Nephron (organoid): ENCODE measurements at regions not wholly inside any gene's neighbourhood (a gene's known extent, or its start where the extent isn't known, plus 50 kb on each side); places are given as distances from the start of the nearest gene placed in this dataset.

Source experiments
- H3K27ac Mint-ChIP-seq, 3 experiments: 2 replicates each; pipeline ENCODE4 v1.8.0; 2020; ENCODE audit warnings: mixed read lengths in 3 of 3, mild to moderate bottlenecking in 2 of 3, moderate library complexity in 1 of 3
- H3K27me3 Mint-ChIP-seq: 2 replicates; pipeline ENCODE4 v1.8.0; 2021; ENCODE audit warnings: low read depth, mild to moderate bottlenecking, moderate library complexity, mixed read lengths
- H3K36me3 Mint-ChIP-seq: 2 replicates; pipeline ENCODE4 v1.8.0; 2020; ENCODE audit warnings: low read depth, mixed read lengths
- H3K4me1 Mint-ChIP-seq: 2 replicates; pipeline ENCODE4 v1.8.0; 2020; ENCODE audit warnings: mixed read lengths
- H3K4me3 Mint-ChIP-seq, 3 experiments: 2 replicates each; pipeline ENCODE4 v1.8.0; 2020; ENCODE audit warnings: mild to moderate bottlenecking in 3 of 3, mixed read lengths in 3 of 3, moderate library complexity in 2 of 3
- H3K9me3 Mint-ChIP-seq: 2 replicates; pipeline ENCODE4 v1.8.0; 2020; ENCODE audit warnings: mixed read lengths
- TF ChIP-seq, protein P1 (sequence below), 3 experiments: fragments of 200-600 bp; sonication (generic); IDR thresholded peaks; one replicate each; pipeline ENCODE4 v1.5.0; 2021; ENCODE audit warnings: antibody characterized with exemption in 3 of 3; ENCODE audit not compliant: unreplicated experiment in 3 of 3

DNA sequence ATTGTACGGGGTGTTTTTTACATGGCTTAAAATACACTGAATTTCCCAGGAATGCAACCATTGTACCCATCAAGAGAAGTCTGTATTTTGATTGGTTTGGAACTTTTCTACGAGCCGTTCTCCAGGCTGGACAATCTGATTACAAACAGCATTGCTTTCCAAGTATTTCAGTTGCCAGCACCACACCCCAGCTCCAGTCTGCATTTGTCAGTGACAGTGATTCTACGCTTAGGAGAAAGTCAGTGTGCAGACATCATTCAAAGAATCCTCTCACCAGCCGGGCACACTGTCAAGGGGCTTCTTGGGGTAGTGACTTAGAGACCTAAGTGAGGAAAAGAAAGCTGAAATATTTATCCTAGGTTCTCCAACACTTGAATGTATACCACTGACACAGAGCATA lies 194.1 kb downstream of the ANAPC1 start:
- Mint-ChIP-seq H3K27ac (peak overlapping the region in 1 of 3 experiments; percentile 35), H3K27me3 (peaks cover 5% of the 10 kb centered on the region), H3K36me3 (no peaks in the 10 kb centered on the region)

DNA sequence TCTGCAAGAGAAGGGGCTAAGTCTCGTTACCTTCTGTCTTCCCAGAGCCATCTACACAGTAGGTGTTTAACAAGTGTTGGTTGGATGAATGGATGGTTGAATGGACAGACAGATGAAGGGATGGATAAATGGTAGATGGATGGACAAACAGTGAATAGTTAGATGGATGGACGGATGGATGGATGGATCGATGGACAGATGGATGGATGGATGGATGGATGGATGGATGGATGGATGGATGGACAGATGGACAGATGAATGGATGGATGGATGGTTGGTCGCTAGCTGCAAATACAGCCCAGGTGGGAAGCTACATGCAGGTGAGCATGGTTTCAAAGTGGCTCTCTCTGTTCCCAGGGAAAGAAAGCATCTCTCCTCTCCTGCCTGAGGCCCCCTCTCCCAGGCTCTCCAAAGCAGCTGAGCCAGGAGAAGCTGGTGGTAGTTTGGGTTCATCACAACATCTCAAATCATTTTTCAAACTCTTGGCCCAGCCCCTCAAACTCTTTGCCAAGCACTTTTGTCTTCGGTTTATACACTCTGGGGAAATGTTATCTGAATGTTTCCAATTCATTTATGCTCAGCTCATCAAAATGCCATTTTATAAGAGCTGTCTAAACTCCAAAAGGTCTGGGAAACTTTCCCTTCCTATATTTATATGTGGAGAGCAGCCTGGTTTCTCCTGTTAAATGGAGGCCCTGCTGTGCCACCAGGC lies 192.7 kb downstream of the ANAPC1 start:
- peak overlapping the region in 1 of 3 experiments; percentile 1 for H3K4me3 Mint-ChIP-seq
- peaks cover 5% of the 10 kb centered on the region for H3K27me3 Mint-ChIP-seq
- peaks cover 18% of the 10 kb centered on the region for H3K9me3 Mint-ChIP-seq
- peaks cover 31% of the 10 kb centered on the region for H3K4me1 Mint-ChIP-seq
- no peaks in the 10 kb centered on the region for H3K36me3 Mint-ChIP-seq
- TF ChIP-seq, protein P1, sequence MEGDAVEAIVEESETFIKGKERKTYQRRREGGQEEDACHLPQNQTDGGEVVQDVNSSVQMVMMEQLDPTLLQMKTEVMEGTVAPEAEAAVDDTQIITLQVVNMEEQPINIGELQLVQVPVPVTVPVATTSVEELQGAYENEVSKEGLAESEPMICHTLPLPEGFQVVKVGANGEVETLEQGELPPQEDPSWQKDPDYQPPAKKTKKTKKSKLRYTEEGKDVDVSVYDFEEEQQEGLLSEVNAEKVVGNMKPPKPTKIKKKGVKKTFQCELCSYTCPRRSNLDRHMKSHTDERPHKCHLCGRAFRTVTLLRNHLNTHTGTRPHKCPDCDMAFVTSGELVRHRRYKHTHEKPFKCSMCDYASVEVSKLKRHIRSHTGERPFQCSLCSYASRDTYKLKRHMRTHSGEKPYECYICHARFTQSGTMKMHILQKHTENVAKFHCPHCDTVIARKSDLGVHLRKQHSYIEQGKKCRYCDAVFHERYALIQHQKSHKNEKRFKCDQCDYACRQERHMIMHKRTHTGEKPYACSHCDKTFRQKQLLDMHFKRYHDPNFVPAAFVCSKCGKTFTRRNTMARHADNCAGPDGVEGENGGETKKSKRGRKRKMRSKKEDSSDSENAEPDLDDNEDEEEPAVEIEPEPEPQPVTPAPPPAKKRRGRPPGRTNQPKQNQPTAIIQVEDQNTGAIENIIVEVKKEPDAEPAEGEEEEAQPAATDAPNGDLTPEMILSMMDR (IDR thresholded peaks at IDR 0.05; ENCODE audit: unreplicated experiment in 3 of 3): no peak
- peak overlapping the region in 2 of 3 experiments; percentile 7 to 30 for H3K27ac Mint-ChIP-seq

More for the DNA sequence above, 194.1 kb downstream of the ANAPC1 start:
- Mint-ChIP-seq H3K4me3 (no peak overlapping the region), H3K4me1 (peaks cover 36% of the 10 kb centered on the region), H3K9me3 (peaks cover 16% of the 10 kb centered on the region)
- TF ChIP-seq, protein P1 (IDR thresholded peaks at IDR 0.05; ENCODE audit: unreplicated experiment in 3 of 3): no peak

DNA sequence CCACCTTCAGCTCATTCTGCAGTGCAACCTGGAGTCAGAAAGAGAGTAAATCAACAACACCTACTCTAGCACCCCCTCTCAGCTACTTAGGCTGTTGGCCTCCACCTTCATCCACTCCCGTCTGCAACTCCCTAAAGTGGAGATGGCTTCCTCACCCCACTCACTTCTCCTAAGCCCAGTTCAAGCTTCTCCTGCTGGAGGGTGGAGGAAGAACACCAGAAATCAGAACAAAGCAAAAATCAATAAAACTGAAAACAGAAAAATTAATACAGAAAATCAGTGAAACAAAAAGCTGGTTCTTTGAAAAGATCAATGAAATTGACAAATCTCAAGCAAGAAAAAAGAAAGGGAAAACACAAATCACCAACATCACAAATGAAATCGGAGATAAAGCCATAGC lies 191.7 kb downstream of the ANAPC1 start:
- Mint-ChIP-seq H3K36me3 (no peaks in the 10 kb centered on the region), H3K27me3 (peaks cover under 1% of the 10 kb centered on the region), H3K27ac (peak overlapping the region in 1 of 3 experiments; percentile 30), H3K4me1 (peaks cover 27% of the 10 kb centered on the region), H3K4me3 (no peak overlapping the region), H3K9me3 (peaks cover 18% of the 10 kb centered on the region)
- TF ChIP-seq, protein P1 (IDR thresholded peaks at IDR 0.05; ENCODE audit: unreplicated experiment in 3 of 3): no peak

DNA sequence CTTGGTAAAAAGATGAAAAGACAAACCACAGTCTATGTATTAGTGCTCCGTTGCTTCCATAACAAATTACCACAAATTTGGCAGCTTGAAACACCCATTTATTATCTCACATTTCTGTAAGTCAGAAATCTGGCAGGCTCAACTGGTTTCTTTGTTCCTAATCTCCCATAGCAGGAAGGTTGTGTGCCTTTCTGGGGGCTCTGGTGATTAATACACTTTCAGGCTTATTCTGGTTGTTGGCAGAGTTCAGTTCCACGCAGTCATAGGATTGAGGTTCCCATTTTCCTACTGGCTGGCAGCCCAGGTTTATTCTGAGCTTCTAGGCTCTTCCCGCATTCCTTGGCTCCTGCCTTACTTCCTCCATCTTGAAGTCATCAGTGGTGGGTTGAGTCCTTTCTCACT lies 189.3 kb downstream of the ANAPC1 start:
- H3K27me3 Mint-ChIP-seq: no peaks in the 10 kb centered on the region
- no peak overlapping the region for H3K4me3 Mint-ChIP-seq
- TF ChIP-seq, protein P1 (IDR thresholded peaks at IDR 0.05; ENCODE audit: unreplicated experiment in 3 of 3): no peak

DNA sequence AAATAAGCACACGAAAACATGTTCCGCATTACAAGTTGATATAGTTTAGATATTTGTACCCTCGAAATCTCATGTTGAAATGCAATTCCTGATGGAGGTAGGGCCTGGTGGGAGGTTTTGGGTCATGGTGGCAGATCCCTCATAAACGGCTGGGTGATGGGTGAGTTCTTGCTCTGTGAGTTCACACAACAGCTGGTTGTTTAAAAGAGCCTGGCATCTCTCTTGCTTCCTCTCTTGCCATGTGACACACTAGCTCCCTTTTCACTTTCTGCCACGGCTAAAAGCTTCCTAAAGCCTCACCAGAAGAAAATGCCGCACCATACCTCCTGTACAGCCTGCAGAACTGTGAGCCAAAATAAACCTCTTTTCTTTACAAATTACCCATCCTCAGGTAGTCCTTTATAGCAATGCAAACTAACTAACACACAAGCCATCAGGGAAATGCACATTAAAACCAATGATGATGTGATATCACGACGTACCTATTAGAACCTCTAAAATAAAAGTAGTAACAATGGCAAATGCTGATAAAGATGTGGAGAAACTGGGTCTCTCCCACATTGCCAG lies 188.5 kb downstream of the ANAPC1 start:
- H3K27ac Mint-ChIP-seq: no peak overlapping the region
- peaks cover 19% of the 10 kb centered on the region for H3K4me1 Mint-ChIP-seq
- TF ChIP-seq, protein P1 (IDR thresholded peaks at IDR 0.05; ENCODE audit: unreplicated experiment in 3 of 3): no peak
- no peaks in the 10 kb centered on the region for H3K27me3 Mint-ChIP-seq
- H3K9me3 Mint-ChIP-seq: peaks cover 18% of the 10 kb centered on the region
- no peak overlapping the region for H3K4me3 Mint-ChIP-seq
- H3K36me3 Mint-ChIP-seq: no peaks in the 10 kb centered on the region

More for the DNA sequence above, 189.3 kb downstream of the ANAPC1 start:
- peaks cover 27% of the 10 kb centered on the region for H3K4me1 Mint-ChIP-seq
- H3K9me3 Mint-ChIP-seq: peaks cover 18% of the 10 kb centered on the region
- peak overlapping the region in 1 of 3 experiments; percentile 32 for H3K27ac Mint-ChIP-seq
- no peaks in the 10 kb centered on the region for H3K36me3 Mint-ChIP-seq
